AG04449 (cell line): ENCODE measurements at regions not wholly inside any gene's neighbourhood (a gene's known extent, or its start where the extent isn't known, plus 50 kb on each side); places are given as distances from the start of the nearest gene placed in this dataset.

Experiments
- CTCF ChIA-PET: fragments of 350-600 bp; formaldehyde crosslinking; extraction: SDS; loops from one replicate; lab custom pipeline; 2021; ENCODE audit warnings: antibody characterized with exemption; lab: Yijun Ruan, JAX
- POLR2A ChIA-PET: fragments of 400-600, 350-600 bp; formaldehyde crosslinking; extraction: SDS; loops from one replicate; lab custom pipeline; 2020; ENCODE audit warnings: antibody characterized with exemption, inconsistent platforms; lab: Yijun Ruan, JAX
- DNase-seq: peaks from one replicate; pipeline ENCODE4 v3.0.0-alpha.2; 2010; ENCODE audit warnings: low read depth, low spot score
- H3K4me3 ChIP-seq: 2 replicates; pipeline ENCODE4 v1.5.1; 2011; ENCODE audit warnings: low read depth, mild to moderate bottlenecking, control low read depth, low read length
- TF ChIP-seq, protein P1 (sequence below): IDR thresholded peaks from one replicate; pipeline ENCODE4 v1.5.1; 2011; ENCODE audit warnings: mild to moderate bottlenecking, moderate library complexity, low read length, control low read depth, inconsistent platforms; ENCODE audit not compliant: insufficient read depth; ENCODE audit errors: missing control alignments

DNA sequence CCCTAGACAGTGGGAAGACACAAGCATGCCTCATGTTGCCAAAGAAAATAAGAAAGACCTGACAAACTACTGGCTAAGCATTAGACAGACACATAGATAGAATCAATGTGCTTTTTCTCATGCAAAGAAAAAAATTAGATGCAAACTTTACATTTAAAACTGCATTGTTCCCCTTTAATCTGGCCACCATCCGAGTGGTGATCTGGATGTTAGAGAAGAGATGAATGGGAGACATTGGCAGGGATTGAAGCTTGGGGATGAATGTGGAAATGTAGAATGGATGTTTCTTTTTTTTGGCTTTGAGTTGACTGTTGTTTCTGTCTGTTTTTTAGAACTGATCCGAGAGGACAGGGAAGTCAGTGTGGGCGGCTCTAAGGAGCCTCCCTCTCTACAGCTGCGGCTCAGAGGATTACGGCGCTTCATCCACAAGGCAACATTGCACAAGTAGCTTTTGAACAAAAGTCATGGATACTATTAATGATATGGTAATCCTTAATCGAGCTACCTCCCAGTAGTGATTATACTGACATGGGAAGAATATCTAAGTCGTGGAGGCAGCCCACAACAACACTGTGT is 53.0 kb downstream of the HELT start:
- TF ChIP-seq, protein P1, sequence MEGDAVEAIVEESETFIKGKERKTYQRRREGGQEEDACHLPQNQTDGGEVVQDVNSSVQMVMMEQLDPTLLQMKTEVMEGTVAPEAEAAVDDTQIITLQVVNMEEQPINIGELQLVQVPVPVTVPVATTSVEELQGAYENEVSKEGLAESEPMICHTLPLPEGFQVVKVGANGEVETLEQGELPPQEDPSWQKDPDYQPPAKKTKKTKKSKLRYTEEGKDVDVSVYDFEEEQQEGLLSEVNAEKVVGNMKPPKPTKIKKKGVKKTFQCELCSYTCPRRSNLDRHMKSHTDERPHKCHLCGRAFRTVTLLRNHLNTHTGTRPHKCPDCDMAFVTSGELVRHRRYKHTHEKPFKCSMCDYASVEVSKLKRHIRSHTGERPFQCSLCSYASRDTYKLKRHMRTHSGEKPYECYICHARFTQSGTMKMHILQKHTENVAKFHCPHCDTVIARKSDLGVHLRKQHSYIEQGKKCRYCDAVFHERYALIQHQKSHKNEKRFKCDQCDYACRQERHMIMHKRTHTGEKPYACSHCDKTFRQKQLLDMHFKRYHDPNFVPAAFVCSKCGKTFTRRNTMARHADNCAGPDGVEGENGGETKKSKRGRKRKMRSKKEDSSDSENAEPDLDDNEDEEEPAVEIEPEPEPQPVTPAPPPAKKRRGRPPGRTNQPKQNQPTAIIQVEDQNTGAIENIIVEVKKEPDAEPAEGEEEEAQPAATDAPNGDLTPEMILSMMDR, result no peak
- no peak overlapping the region for H3K4me3 ChIP-seq
- ChIA-PET CTCF (no interaction called here), POLR2A (no interaction called here)
- no peak for DNase-seq

- CTCF ChIA-PET, result no interaction called here
- H3K4me3 ChIP-seq, result no peak overlapping the region
- TF ChIP-seq, protein P1, result no peak
- POLR2A ChIA-PET, result no interaction called here
- DNase-seq, result no peak
Observed at GRCh38 chr4:185079271-185079905, 61.1 kb downstream of the HELT start.

DNA sequence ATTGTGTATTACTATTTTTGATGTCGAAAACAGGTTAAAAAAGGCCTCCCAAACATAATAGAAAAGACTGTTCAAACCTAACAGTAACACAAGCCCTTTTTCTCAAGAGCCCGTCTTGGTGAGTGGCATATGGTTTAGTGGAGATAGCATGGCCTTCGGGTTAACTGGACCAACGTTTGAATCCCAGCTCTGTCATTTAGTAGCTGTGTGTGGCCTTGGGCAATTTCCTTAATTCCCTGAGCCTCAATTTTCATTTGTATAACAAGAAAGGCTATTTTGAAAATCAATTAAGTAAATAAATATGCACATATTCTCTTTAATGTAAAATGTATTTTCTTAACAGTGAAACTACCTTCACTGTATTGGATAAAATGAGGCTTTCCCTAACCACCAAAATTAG is 62.3 kb downstream of the HELT start:
- no peak overlapping the region for H3K4me3 ChIP-seq
- DNase-seq, result no peak
- CTCF ChIA-PET, result interaction anchor here (1.2 kb wide), 1 partner anchor 16 kb away, joined by 5 read pairs; no protein-coding TSS in a partner anchor
- TF ChIP-seq, protein P1, result no peak
- POLR2A ChIA-PET, result no interaction called here

DNA sequence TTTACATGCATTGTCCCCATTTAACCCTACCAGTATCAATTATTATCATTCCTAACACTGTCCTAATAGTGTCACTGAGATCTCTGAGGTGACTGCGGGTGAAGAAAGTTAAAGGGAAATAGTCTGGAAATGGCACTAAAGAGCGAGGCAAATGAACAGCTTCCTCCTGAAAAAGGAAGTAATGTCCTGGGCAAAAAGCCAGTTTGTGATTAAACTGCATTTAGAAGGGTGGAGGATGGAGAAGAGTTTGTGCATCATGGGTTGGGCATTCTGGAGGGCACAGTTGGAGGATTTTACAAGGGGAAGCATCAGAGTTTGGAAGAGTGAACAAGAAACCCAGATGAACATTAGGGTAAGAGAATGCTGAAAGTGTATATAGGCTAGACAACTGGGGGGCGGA is 60.5 kb upstream of the SLC25A4 start:
- CTCF ChIA-PET, result interaction anchor here (5.9 kb wide), 1 partner anchor 14 kb away, joined by 54 read pairs; no protein-coding TSS in a partner anchor

DNA sequence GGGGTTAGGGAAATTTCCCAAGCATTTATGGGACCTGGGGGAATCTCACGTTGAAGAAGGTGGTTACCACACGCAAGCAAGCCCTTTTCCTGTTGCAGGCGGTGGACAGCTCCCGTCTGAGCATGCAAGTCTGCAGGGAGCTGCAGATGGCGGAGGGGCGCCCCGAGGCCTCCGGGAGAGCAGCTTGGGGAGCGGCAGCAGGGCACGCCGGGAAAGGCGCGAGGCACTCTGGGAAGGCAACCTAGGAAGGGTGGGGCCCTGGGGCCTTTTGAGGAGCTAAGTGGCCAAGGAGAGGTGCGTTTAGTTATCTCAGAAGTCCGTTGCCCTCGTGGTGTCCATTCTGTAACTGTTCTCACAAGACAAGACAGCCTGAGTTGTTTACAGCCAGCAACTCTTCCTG is 57.0 kb upstream of the SLC25A4 start:
- POLR2A ChIA-PET, result no interaction called here
- no peak for DNase-seq
- TF ChIP-seq, protein P1, result no peak
- CTCF ChIA-PET, result interaction anchor here (1.5 to 5.9 kb wide), 2 partner anchors 11 to 45 kb away, joined by 4 to 54 read pairs; no protein-coding TSS in a partner anchor
- H3K4me3 ChIP-seq, result no peak overlapping the region; the same call in 1 of the 2 replicates

More for the DNA sequence above, 60.5 kb upstream of the SLC25A4 start:
- H3K4me3 ChIP-seq, result no peak overlapping the region
- DNase-seq, result no peak
- POLR2A ChIA-PET, result no interaction called here
- TF ChIP-seq, protein P1, result no peak

- POLR2A ChIA-PET, result no interaction called here
Observed at GRCh38 chr4:185088899-185089298, 54.2 kb upstream of the SLC25A4 start.

More at GRCh38 chr4:185088899-185089298, 54.2 kb upstream of the SLC25A4 start:
- CTCF ChIA-PET, result no interaction called here
- no peak overlapping the region for H3K4me3 ChIP-seq
- DNase-seq, result no peak
- TF ChIP-seq, protein P1, result no peak
